ENCODE measurements at regions not wholly inside any gene's neighbourhood (a gene's known extent, or its start where the extent isn't known, plus 50 kb on each side); places are given as distances from the start of the nearest gene placed in this dataset.

GRCh38 chr2:128519517-128520215 lies 201.0 kb upstream of the HS6ST1 start:
- DNase-seq (ENCODE audit: insufficient read length, low spot score, missing footprints): no peak
- Histone ChIP-seq H2AFZ (ENCODE audit: low read length) (no peak overlapping the region), H4K20me1 (ENCODE audit: insufficient read depth, low read length) (no peaks in the 10 kb centered on the region), H3K9me3 (ENCODE audit: low read depth, low read length) (no peaks in the 10 kb centered on the region), H3K36me3 (ENCODE audit: insufficient read depth, low read length) (no peaks in the 10 kb centered on the region), H3K27ac (ENCODE audit: low read depth, low read length) (no peak overlapping the region), H3K4me1 (ENCODE audit: insufficient read depth, low read length) (no peaks in the 10 kb centered on the region), H3K79me2 (ENCODE audit: insufficient read depth, low read length) (no peaks in the 10 kb centered on the region), H3K27me3 (ENCODE audit: insufficient read depth, low read length) (peaks cover 9% of the 10 kb centered on the region), H3K4me2 (ENCODE audit: insufficient read depth, low read length) (no peak overlapping the region), H3K4me3 (ENCODE audit: insufficient read depth, low read length) (no peak overlapping the region)
- TF ChIP-seq CTCF (IDR thresholded peaks at IDR 0.05; ENCODE audit: extremely low read depth, low read depth, low read length): no peak

GRCh38 chr2:128520340-128520739 lies 201.7 kb upstream of the HS6ST1 start:
- H3K4me1 ChIP-seq (ENCODE audit: insufficient read depth, low read length): no peaks in the 10 kb centered on the region
- no peak overlapping the region for H3K27ac ChIP-seq (ENCODE audit: low read depth, low read length)
- no peaks in the 10 kb centered on the region for H4K20me1 ChIP-seq (ENCODE audit: insufficient read depth, low read length)
- DNase-seq (ENCODE audit: insufficient read length, low spot score, missing footprints): no peak
- TF ChIP-seq CTCF (IDR thresholded peaks at IDR 0.05; ENCODE audit: extremely low read depth, low read depth, low read length): no peak
- no peak overlapping the region for H3K4me3 ChIP-seq (ENCODE audit: insufficient read depth, low read length)
- H3K27me3 ChIP-seq (ENCODE audit: insufficient read depth, low read length): peaks cover 9% of the 10 kb centered on the region
- no peaks in the 10 kb centered on the region for H3K36me3 ChIP-seq (ENCODE audit: insufficient read depth, low read length)
- no peaks in the 10 kb centered on the region for H3K79me2 ChIP-seq (ENCODE audit: insufficient read depth, low read length)
- no peak overlapping the region for H2AFZ ChIP-seq (ENCODE audit: low read length)
- no peak overlapping the region for H3K4me2 ChIP-seq (ENCODE audit: insufficient read depth, low read length)
- H3K9me3 ChIP-seq (ENCODE audit: low read depth, low read length): no peaks in the 10 kb centered on the region

- Histone ChIP-seq H4K20me1 (ENCODE audit: insufficient read depth, low read length) (no peaks in the 10 kb centered on the region), H2AFZ (ENCODE audit: low read length) (no peak overlapping the region), H3K4me1 (ENCODE audit: insufficient read depth, low read length) (no peaks in the 10 kb centered on the region), H3K9me3 (ENCODE audit: low read depth, low read length) (no peaks in the 10 kb centered on the region), H3K27ac (ENCODE audit: low read depth, low read length) (no peak overlapping the region), H3K4me3 (ENCODE audit: insufficient read depth, low read length) (no peak overlapping the region), H3K4me2 (ENCODE audit: insufficient read depth, low read length) (no peak overlapping the region), H3K36me3 (ENCODE audit: insufficient read depth, low read length) (no peaks in the 10 kb centered on the region), H3K27me3 (ENCODE audit: insufficient read depth, low read length) (peaks cover 9% of the 10 kb centered on the region), H3K79me2 (ENCODE audit: insufficient read depth, low read length) (no peaks in the 10 kb centered on the region)
- TF ChIP-seq CTCF (IDR thresholded peaks at IDR 0.05; ENCODE audit: extremely low read depth, low read depth, low read length): no peak
- no peak for DNase-seq (ENCODE audit: insufficient read length, low spot score, missing footprints)
Measured at GRCh38 chr2:128520791-128521190, 202.1 kb upstream of the HS6ST1 start.

- Histone ChIP-seq H3K79me2 (ENCODE audit: insufficient read depth, low read length) (no peaks in the 10 kb centered on the region), H2AFZ (ENCODE audit: low read length) (no peak overlapping the region), H4K20me1 (ENCODE audit: insufficient read depth, low read length) (no peaks in the 10 kb centered on the region), H3K27me3 (ENCODE audit: insufficient read depth, low read length) (peaks cover 9% of the 10 kb centered on the region), H3K36me3 (ENCODE audit: insufficient read depth, low read length) (no peaks in the 10 kb centered on the region), H3K4me3 (ENCODE audit: insufficient read depth, low read length) (no peak overlapping the region), H3K9me3 (ENCODE audit: low read depth, low read length) (no peaks in the 10 kb centered on the region), H3K27ac (ENCODE audit: low read depth, low read length) (no peak overlapping the region), H3K4me2 (ENCODE audit: insufficient read depth, low read length) (no peak overlapping the region), H3K4me1 (ENCODE audit: insufficient read depth, low read length) (no peaks in the 10 kb centered on the region)
- DNase-seq (ENCODE audit: insufficient read length, low spot score, missing footprints): no peak
- TF ChIP-seq CTCF (IDR thresholded peaks at IDR 0.05; ENCODE audit: extremely low read depth, low read depth, low read length): no peak
Measured at GRCh38 chr2:128521482-128521881, 202.8 kb upstream of the HS6ST1 start.
